MCF 10A (cell line): ENCODE measurements at regions not wholly inside any gene's neighbourhood (a gene's known extent, or its start where the extent isn't known, plus 50 kb on each side); places are given as distances from the start of the nearest gene placed in this dataset.

Source experiments
- BruUV-seq: library from RNA; stranded (reverse); fragments of 400-500 nt; replicated peaks from 2 replicates; lab custom pipeline; 2021; lab: Mats Ljungman, UMichigan
- CTCF ChIA-PET: fragments of 300-600 bp; sonication (Branson Sonifier 250); formaldehyde crosslinking; extraction: SDS; loops from one replicate; lab custom pipeline; 2021; ENCODE audit warnings: antibody characterized with exemption, inconsistent platforms; lab: Yijun Ruan, JAX
- POLR2A ChIA-PET: fragments of 300-600, 350-650 bp; sonication (Branson Sonifier 250); formaldehyde crosslinking; extraction: SDS; loops from one replicate; lab custom pipeline; 2020; ENCODE audit warnings: antibody characterized with exemption, inconsistent platforms; lab: Yijun Ruan, JAX
- DNase-seq: peaks from one replicate; pipeline ENCODE4 v3.0.0-alpha.2; 2018; ENCODE audit not compliant: unreplicated experiment
- H3K27ac Mint-ChIP-seq: one replicate; pipeline ENCODE4 v1.8.0; 2022; ENCODE audit warnings: mild to moderate bottlenecking, low read depth, mixed read lengths; ENCODE audit not compliant: unreplicated experiment
- H3K27me3 Mint-ChIP-seq: one replicate; pipeline ENCODE4 v1.8.0; 2022; ENCODE audit warnings: mixed read lengths; ENCODE audit not compliant: insufficient read depth, unreplicated experiment
- H3K36me3 Mint-ChIP-seq: one replicate; pipeline ENCODE4 v1.8.0; 2022; ENCODE audit warnings: mild to moderate bottlenecking, moderate library complexity, mixed read lengths; ENCODE audit not compliant: insufficient read depth, unreplicated experiment
- H3K4me1 Mint-ChIP-seq: one replicate; pipeline ENCODE4 v1.8.0; 2022; ENCODE audit warnings: mixed read lengths; ENCODE audit not compliant: insufficient read depth, unreplicated experiment
- H3K4me3 Mint-ChIP-seq: one replicate; pipeline ENCODE4 v1.8.0; 2022; ENCODE audit warnings: mild to moderate bottlenecking, moderate library complexity, mixed read lengths; ENCODE audit not compliant: unreplicated experiment
- H3K9me3 Mint-ChIP-seq: one replicate; pipeline ENCODE4 v1.8.0; 2022; ENCODE audit warnings: mixed read lengths; ENCODE audit not compliant: unreplicated experiment
- intact Hi-C: fragments of 100-400 bp; cut with micrococcal nuclease; formaldehyde crosslinking; loops from 2 replicates; pipeline ENCODE4 v1.14.1; 2022
- TF ChIP-seq, protein P1 (sequence below): fragments of 200-600 bp; IDR thresholded peaks from one replicate; pipeline ENCODE4 v1.8.0; 2022; ENCODE audit warnings: antibody characterized with exemption, mild to moderate bottlenecking; ENCODE audit not compliant: unreplicated experiment

DNA sequence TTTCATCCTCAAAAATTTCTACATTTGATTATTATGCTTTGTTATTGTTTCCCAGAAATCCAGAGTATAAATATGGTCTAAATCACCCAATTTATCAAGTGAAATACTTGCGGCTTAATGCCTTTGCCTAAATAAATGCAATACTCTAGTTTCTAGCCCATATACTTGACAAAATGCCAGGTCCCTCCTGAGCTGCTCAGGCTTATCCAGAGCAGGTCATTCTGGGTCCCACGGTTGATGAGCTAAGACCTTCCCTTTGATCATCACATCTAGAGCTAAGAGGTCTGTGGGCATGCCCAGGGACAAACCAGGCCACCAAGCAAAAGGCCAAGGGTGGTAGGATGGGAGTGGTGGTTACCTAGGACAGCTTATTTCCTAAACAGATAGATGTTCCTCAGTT lies 180.1 kb downstream of the SMIM20 start:
- no peaks in the 10 kb centered on the region for H3K36me3 Mint-ChIP-seq
- CTCF ChIA-PET = interaction anchor here (0.9 to 1.4 kb wide), 2 partner anchors 12 to 33 kb away, joined by 3 to 5 read pairs; no protein-coding TSS in a partner anchor

DNA sequence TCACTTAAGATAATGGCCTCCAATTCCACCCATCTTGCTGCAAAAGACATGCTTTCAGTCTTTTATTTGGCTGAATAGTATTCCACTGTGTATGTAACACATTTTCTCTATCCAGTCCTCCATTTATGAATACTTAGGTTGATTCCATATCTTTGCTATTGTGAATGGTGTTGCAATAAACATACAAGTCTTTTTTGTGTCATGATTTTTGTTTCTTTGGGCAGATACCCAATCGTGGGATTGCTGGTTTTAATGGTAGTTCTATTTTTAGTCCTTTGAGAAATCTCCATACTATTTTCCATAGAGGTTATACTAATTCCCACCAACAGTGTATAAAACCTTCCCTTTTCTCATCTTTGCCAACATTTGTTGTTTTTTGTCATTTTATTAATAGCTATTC lies 180.9 kb downstream of the SMIM20 start:
- Mint-ChIP-seq H3K27me3 (no peaks in the 10 kb centered on the region), H3K36me3 (no peaks in the 10 kb centered on the region), H3K4me1 (peaks cover 9% of the 10 kb centered on the region), H3K27ac (no peak overlapping the region), H3K4me3 (no peak overlapping the region), H3K9me3 (peaks cover 37% of the 10 kb centered on the region)
- ChIA-PET CTCF (interaction anchor here (0.6 kb wide), 1 partner anchor 66 kb away, joined by 3 read pairs; no protein-coding TSS in a partner anchor), POLR2A (interaction anchor here (0.7 kb wide), 1 partner anchor 240 kb away, joined by 3 read pairs; no protein-coding TSS in a partner anchor)
- no TSS peak for BruUV-seq
- intact Hi-C loops = no loop called here
- TF ChIP-seq, protein P1, sequence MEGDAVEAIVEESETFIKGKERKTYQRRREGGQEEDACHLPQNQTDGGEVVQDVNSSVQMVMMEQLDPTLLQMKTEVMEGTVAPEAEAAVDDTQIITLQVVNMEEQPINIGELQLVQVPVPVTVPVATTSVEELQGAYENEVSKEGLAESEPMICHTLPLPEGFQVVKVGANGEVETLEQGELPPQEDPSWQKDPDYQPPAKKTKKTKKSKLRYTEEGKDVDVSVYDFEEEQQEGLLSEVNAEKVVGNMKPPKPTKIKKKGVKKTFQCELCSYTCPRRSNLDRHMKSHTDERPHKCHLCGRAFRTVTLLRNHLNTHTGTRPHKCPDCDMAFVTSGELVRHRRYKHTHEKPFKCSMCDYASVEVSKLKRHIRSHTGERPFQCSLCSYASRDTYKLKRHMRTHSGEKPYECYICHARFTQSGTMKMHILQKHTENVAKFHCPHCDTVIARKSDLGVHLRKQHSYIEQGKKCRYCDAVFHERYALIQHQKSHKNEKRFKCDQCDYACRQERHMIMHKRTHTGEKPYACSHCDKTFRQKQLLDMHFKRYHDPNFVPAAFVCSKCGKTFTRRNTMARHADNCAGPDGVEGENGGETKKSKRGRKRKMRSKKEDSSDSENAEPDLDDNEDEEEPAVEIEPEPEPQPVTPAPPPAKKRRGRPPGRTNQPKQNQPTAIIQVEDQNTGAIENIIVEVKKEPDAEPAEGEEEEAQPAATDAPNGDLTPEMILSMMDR = no peak
- DNase-seq = no peak

More for the DNA sequence above, 180.1 kb downstream of the SMIM20 start:
- intact Hi-C loops = no loop called here
- DNase-seq = no peak
- H3K9me3 Mint-ChIP-seq = peaks cover 29% of the 10 kb centered on the region
- BruUV-seq = no TSS peak
- no peaks in the 10 kb centered on the region for H3K27me3 Mint-ChIP-seq
- H3K4me3 Mint-ChIP-seq = no peak overlapping the region
- POLR2A ChIA-PET = interaction anchor here (1.0 to 1.2 kb wide), 2 partner anchors 11 to 12 kb away, joined by 3 to 6 read pairs; no protein-coding TSS in a partner anchor
- TF ChIP-seq, protein P1 = no peak
- peaks cover 9% of the 10 kb centered on the region for H3K4me1 Mint-ChIP-seq
- no peak overlapping the region for H3K27ac Mint-ChIP-seq

DNA sequence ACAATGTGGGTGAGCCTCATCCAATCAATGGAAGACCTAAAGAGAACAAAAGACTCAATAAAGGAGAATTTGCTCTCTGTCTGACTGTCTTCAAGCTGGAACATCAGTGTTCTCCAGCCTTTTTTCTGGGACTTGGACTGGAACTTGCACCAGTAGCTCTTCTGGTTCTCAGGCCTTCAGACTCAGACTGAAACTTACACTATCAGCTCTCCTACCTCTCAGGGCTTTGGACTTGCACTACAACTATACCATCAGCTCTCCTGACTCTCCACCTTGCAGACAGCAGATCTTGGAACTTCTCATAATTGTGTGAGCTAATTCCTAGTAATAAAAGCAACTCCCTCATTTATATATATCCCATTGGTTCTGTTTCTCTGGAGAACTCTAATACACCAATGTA lies 185.9 kb downstream of the SMIM20 start:
- TF ChIP-seq, protein P1 = no peak
- no TSS peak for BruUV-seq
- no peak for DNase-seq
- peaks cover 32% of the 10 kb centered on the region for H3K9me3 Mint-ChIP-seq
- ChIA-PET CTCF (interaction anchor here (0.8 to 2.1 kb wide), 4 partner anchors 9 to 38 kb away, joined by 3 to 6 read pairs (median 3); no protein-coding TSS in a partner anchor), POLR2A (interaction anchor here (1.1 kb wide), 1 partner anchor 10 kb away, joined by 4 read pairs; no protein-coding TSS in a partner anchor)
- no peak overlapping the region for H3K27ac Mint-ChIP-seq
- no peaks in the 10 kb centered on the region for H3K27me3 Mint-ChIP-seq
- H3K4me1 Mint-ChIP-seq = no peaks in the 10 kb centered on the region
- intact Hi-C loops = no loop called here
- H3K4me3 Mint-ChIP-seq = no peak overlapping the region
- H3K36me3 Mint-ChIP-seq = no peaks in the 10 kb centered on the region

DNA sequence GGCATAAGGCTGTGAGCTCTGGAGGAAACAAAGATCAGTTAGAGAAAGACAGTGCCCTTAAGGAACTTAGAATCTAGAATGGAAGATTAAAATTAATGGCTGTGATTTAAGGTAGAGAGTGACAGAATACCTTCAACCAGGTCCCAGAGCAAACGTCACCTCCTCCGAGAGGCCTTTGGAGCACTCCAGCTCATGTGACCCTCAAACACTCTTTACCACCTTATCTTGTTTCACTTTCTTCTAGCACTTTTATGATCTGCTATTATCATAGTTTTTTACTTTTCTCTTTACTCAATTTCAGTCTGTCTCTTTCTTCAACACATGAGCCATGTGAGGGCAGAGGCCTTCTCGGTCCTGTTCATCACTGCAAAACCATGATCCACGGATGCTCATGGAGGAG lies 187.0 kb downstream of the SMIM20 start:
- TF ChIP-seq, protein P1 = no peak
- no peak for DNase-seq
- Mint-ChIP-seq H3K4me1 (peaks cover 8% of the 10 kb centered on the region), H3K4me3 (no peak overlapping the region), H3K36me3 (no peaks in the 10 kb centered on the region), H3K27ac (no peak overlapping the region), H3K9me3 (peaks cover 25% of the 10 kb centered on the region), H3K27me3 (no peaks in the 10 kb centered on the region)
- no TSS peak for BruUV-seq
- POLR2A ChIA-PET = no interaction called here
- intact Hi-C loops = no loop called here
- CTCF ChIA-PET = interaction anchor here (0.6 to 2.1 kb wide), 3 partner anchors 18 to 39 kb away, joined by 3 to 6 read pairs (median 3); no protein-coding TSS in a partner anchor
